Hepatic stellate cell (primary cell): ENCODE measurements at regions not wholly inside any gene's neighbourhood (a gene's known extent, or its start where the extent isn't known, plus 50 kb on each side); places are given as distances from the start of the nearest gene placed in this dataset.

Source experiments
- DNase-seq: peaks from one replicate; pipeline ENCODE4 v3.0.0; 2011; ENCODE audit warnings: low spot score

DNA sequence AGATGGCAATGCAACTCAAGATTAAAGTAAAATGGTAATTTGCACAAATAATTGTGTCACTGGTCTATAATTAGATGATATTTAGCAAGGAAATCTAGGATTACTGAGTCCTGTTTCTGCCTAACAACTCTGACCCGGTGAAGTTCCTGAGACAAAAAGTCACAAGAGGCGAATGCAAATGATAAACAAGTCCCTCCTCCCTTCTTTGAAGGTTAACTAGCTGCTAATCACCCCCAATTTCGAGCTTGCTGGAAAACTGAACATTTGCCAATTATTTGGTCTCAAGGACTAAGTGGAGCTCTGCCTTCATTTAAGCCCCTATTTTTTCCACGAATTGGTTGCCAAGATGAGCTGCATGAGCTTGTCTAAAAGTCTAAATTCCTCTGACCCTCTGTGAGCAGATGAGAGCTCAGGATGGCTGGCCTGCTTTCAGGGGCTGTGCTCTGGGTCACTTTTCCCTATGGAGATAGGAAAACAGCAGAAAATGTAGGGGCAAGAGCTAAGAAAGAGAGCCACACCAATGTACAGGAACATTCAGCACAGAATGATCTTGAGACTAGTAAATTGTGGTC, 127.3 kb downstream of the MBL2 start:
- DNase-seq = no peak

DNA sequence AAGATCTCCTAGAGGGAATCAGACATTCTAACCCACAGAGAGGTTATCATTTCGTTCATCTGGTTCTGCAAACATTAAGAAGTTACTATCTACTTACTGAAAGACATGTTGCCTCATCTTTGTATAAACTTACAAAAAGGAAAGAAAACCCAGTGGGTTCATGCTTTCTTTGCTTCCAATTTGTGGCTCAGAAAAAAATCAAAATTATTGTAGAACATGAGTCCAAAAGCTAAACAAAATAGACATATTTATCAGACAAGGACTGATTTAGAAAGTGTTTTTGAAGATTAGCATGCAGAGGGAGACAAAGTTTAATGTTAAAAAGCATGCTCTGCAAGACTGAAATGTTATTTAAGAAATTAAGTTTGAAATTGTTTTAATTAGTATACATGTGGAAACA, 123.1 kb downstream of the MBL2 start:
- DNase-seq = no peak

DNA sequence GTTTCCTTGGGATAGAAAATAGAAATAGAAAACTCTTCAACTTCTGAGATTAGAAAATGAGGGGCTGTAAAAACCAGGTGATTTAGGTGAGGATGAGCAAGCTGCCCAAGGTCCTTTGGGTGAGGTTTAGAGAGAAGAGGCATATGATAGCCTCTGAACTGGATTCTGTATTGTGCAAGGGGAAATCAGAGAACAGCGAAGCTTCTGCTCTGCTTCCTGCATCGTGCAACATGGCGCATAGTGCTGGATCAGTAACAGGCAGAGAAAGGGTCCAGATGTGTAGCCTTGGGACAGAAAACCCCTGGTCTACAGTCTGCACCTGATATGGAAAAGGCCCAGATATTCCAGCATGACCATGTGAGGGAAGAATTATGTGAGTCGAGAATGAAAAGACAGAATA, 121.7 kb downstream of the MBL2 start:
- DNase-seq = no peak

DNA sequence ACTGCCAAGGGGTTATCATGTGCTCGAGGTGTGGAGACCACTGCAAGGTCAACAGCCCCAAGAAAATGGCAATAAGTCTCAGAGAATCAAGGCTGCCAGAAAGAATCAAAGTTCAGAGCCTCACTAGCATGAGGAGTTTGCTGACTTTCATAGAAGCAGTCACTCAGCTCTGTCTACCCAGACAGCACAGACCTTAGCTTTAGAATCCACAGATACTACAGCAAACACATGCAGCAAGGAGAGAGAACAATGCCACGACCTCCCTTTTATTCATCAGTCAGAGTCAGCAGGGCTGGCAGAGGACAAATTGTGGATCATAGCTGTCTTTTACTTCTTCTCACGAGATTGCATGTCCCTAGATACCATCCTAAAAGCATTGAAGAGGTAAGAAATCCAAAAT, 121.3 kb downstream of the MBL2 start:
- no peak for DNase-seq

DNA sequence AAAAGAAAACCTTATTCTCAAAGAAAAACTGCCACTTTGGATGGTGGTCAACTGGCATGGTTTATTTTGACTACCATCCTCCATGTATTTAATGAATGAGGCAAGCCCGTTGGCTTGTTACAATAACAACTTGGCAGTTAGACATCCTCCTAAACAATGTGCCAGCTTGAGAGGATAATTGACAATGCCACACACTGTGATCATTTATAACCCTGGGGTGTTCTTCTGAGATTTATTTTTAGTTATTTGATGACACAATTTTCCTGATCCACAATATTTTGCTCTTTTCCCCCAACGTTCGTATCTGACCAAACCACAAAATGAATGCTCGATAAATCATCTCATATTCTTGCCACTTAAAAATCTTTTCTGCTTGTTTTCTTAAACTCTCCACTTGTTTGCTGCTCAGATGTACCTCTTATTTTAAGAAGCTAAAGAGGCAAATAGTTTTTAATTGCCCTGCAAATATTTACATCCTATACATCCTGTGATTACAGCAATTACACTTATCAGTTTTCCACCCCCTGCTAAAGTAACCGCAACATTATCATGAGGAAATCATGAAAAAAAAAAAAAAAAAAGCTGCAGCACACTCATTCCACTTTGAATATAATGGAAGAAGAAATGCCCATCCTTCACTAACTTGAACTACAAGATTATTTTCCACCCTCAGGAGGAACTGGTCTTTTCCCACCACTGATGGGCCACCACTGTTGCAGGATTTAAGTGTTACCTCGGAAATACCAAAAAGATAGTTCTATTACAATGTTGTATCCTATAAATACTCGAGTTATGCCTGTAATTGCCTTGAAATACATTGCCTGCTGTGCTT, 119.9 kb downstream of the MBL2 start:
- DNase-seq = no peak

DNA sequence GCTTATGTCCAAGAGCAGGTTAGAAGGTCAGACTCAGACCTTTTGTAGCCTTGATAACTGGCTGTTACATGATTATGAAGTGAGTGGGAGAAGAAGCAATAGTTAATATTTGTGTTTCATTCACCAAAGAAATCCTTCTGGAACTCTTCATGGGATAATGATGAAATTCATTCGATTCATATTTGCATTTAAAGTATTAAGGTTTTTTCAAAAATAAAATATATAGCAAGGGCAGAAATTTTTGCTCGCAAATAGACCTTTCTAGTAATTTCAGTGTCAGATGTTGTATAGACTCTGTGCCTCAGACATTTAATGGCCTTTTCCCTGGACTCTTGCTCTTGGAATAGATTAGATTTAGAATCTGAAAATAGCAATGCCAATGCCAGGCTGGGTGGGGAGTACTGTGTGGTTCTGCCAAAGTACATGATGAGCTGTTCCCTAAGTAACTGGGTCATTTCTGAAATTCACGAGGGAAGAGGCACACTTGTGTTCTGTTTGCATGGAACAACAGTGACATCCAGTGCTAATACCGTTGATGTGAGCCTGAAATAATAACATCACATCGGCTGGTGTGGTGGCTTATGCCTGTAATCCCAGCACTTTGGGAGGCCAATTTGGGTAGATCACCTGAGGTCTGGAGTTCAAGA, 119.2 kb downstream of the MBL2 start:
- DNase-seq = no peak

DNA sequence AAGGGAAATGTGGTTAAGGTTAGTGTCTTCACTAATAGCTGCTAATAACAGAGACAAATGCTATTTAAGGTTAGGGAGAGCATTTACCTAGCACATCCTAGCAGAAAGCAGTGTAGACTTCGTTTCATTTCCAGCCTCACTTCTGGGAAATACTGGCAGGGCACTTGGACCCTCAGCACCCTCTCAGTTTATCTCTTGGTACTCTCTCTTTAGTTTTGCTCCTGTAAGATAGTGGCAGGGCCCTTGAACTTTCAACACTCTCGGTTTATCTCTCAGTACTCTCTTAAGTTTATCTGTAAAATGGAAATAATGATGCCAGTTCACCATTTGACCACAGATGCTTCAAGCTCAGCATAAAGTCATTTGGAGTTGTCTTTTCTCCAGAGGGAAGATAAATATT, 118.4 kb downstream of the MBL2 start:
- no peak for DNase-seq

DNA sequence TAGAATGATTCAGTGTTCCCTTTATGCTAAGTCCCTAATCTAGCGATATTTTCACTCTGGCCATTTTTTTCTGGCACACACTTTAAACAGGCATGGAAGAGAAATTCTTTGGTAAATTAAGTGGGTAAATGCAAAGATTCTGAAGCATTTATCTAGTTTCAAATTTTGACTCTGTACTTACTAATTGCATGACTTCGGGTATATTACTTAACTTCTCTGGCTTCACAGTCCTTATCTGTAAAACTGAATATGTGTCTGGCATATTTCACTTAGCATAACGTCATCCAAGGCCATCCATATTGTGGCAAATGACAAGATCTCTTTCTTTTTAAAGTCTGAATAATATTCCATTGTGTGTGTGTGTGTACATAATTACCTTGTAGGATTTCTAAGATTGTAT, 114.5 kb downstream of the MBL2 start:
- DNase-seq = no peak

DNA sequence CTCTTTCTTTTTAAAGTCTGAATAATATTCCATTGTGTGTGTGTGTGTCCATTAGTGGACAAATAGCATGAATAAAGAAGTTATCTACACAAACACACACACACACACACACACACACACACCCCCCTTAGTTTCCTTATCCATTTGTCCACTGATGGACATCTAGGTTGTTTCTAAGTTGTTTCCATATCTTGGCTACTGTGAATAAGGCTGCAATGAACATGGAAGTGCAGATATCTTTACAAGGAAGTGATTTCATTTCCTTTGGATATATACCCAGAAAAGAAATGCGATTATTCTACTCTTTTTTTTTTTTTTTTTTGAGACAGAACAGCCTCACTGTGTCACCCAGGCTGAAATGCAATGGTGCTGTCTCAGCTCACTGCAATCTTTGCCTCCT, 113.5 kb downstream of the MBL2 start:
- no peak for DNase-seq

DNA sequence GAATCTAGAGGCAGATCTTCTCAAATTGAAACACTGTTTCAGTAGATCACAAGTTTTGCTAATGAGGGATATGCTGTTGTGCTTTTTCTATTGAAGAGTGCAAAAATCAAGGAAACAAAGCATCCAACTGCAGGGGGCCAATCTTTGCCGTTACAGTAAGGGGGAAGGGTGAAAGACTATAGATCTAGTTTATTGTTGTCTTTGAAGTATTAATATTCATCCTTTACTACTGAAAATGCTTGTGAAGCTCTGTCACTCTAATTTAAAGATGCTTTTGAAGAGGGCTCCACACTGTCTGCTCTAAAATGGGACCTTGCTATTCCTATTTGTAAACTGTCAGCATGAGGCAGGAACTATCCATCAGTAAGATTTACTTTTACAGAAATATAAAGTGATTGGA, 110.3 kb downstream of the MBL2 start:
- no peak for DNase-seq

DNA sequence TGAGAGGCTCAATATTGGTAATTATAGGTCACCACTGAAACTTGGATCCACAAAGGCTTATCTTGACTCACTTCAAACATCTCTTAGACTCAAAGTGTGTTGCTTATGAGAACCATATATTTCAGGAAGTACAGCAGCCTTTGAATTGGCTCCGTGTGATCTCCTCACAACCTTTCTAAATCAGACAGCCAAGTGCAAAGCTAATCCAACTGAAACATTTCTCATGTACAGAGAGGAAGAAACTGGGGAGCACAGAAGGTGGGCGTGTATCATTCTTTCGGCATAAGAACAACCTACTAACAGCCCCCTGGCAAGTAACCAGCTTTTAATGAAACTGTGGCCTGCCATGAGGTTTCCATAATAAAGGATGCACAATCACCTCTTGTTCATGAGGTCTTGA, 109.4 kb downstream of the MBL2 start:
- DNase-seq = no peak

DNA sequence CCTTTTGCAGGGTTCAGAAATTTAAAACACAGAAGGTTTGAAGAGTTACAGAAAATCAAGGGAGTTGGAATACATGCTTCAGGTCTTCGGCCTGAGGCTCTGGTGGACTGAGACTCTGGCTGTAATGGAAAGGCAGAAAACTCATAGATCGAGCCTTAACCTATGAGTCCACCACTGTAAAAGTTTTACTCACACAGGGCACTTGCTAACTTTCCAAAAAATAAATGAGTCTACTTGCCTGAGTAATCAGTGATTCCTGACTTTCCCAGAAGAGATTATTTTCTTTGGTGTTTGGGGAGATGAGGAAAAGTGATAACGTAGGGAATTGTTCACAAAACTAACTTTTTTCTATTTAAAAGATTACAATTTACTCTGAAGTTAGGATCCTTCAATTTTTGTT, 108.0 kb downstream of the MBL2 start:
- no peak for DNase-seq

DNA sequence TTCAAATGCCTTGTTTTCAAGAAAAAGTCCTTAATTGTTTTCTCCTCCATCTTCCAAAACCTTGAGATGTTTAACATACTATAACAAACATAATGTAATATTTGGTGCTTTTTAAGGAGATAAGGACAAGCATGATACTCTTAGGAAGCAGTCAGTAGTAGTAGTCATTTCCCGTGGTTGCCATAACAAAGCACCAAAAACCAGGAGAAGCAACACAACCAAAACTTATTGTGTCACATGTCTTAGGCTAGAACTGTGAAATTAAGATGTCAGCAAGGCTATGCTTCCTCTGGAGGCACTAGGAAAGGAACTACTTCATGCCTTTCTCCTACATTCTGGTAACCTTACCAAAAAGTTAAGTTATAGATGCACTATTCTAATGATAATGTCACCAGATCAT, 106.8 kb downstream of the MBL2 start:
- DNase-seq = no peak

DNA sequence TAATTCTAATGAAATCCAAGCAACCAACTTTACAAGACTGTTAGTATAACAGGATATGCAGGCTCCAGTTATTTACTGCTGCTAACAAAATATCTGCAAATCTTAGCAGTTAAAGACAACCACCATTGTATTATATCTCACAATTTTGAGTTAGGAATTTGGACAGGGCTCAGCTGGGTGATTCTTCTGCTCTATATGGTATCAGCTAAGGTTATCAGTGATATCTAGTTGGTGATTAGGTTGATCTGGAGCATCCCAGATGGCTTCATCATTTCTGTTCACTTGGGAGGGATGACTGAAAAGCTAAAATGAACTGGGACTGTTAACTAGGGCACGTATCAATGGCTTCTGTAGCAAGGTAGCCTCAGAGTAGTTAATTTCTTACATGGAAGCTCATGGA, 105.7 kb downstream of the MBL2 start:
- DNase-seq = no peak

DNA sequence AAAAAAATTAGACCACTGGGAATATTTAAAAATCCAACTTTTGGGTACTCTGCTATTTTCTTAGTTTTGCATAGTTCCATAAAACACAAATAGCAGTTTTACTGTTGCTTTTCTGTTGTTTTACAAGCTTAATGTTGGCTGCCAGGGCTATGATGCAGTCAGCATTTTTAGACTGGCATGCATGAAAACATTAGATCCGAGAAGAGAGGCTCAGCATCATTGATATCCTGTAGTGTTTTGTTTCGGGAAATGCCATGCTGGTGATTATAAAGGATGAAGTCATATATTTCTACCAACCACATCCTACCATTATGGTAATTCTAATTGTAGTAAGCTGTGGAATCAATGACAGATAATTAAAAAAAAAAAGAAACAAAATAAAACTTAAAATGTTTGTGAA, 104.6 kb downstream of the MBL2 start:
- DNase-seq = no peak

DNA sequence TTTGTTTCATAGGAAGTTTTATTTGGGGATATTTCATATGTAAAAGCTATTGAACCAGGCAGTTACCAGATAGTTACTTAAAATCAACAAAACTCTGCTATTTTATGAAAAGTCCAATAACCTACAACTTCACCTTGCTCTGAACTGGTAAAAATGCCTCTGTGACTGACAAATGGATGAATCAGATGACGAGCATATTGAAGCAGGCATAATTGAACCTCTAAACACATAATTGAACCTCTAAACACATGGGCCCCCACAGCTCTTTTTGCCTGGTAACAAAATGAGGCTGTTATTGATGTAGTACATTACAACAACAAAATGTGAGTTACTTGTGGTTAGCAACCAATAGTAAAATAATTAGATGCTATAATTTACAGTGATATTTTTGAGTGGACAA, 99.7 kb downstream of the MBL2 start:
- no peak for DNase-seq

DNA sequence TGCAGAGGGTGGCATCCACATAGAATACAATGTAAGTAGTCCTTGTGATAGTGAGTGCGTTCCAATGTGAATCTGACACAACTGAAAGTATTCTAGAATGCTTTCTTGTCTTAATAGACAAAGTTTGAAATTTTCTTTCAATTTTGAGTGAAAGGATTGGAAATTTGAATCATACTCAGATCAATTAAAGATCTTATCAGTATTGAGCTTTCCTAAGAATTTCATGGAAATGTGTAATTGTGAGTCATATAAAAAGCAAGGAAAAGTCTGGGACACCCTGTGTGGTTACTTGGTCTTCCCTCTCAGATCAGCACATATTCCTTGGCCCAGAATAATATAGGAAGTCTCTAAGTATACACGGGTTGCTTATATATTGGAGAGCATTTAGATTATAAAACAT, 99.1 kb downstream of the MBL2 start:
- no peak for DNase-seq

DNA sequence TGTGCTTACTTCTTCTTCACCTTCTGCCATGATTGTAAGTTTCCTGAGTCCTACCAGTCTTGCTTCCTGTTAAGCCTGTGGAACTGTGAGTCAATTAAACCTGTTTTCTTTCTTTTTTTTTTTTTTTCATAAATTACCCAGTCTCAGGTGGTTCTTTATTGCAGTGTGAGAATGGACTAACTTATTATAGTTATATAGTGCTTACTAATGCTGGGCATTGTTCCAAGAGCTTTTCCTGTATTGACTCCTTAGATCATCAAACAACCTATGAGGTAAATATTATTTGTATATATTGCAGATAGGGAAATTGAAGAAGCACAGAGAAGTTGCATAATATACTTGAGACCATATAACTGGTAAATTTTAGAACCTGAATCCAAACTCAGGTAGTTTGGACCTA, 98.1 kb downstream of the MBL2 start:
- no peak for DNase-seq

DNA sequence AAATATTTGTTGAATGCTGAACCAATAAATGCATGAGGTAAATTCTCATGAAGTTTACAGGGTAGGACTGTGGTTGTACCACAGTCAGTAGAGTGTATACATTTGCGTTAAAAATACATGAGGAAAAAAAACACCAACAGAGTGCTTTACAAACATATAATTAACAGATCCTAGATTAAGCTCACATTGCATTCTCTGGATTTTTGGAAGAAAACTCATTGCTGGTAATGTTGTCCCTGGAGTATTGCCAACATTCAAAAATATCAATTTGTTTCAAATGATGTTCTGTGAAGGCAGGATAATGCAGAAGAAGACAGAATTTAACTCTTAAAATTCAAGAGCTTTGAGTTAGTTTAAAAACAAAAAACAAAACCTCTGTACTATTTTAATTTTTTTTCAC, 95.5 kb downstream of the MBL2 start:
- DNase-seq = no peak

DNA sequence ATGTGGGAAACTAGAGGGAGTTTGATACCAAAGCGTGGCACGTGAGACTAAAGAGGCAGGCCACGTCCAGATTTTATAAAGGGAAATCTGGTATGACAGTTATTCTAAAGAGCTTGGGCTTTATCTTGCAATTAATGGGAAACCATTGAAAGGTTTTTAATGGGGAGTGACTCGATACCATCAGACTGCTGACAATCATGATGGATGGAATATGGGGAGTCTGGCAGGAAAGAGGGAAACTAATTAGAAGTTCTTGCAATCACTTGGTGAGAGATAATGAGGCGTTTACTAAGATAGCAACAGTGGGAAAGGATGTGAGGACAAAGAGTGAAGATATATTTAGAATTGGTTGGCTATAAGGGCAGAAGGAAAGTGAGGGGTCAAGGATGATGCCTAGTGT, 94.0 kb downstream of the MBL2 start:
- no peak for DNase-seq

DNA sequence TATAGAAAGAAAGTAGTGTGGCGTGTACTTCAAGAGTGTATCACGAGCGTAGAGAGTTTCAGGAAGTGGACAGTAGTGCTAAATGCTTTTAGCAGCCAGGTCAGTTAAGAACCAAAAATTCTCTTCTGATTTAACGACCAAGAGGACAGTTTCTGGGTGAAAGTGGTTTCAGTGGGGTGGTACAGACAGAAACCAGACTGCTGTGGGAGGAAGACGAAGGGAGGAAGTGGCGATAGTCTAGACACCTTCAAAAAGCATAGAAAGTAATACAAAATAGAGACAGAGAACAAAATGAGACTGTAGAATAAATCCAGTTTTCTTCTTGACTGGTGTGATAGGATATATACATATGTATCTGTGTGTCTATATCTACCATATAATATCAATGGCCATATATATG, 93.5 kb downstream of the MBL2 start:
- DNase-seq = no peak

DNA sequence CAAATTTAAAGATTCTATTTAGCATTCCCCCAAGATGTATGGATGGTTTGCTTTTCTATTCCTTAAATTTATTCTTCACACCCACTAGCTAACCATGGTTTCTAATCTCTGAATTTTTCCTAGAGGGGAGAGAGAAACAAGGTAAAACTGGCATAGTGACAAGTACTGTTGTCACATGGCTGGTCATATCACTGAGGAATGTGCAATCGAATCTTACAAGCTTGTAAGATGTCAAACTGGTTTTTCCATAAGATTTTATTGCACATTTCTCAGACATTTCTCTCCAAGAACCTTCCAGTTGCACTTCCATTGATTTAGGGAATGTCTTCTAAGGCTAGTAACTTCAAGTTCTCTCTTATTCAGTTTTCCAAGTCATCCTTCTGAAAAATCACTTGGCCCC, 89.8 kb downstream of the MBL2 start:
- DNase-seq = no peak

DNA sequence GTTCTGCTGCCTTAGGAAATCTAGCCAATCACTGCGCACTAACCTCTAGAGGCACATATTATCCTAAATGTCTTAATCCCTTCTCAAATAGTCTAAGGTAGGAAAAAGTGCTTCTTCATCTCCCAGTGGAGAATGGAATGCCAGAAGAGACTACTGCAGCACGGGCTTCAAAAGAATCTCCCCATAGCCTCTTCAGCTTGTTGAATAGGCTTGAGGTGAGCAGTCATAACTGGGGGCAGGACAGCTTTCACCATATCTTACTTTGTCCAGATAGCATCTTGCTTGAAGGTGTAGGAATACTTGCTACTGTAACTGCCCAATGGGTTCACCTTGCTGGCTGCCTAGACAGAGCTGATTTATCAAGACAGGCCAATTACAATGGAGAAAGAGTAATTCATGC, 88.8 kb downstream of the MBL2 start:
- no peak for DNase-seq

DNA sequence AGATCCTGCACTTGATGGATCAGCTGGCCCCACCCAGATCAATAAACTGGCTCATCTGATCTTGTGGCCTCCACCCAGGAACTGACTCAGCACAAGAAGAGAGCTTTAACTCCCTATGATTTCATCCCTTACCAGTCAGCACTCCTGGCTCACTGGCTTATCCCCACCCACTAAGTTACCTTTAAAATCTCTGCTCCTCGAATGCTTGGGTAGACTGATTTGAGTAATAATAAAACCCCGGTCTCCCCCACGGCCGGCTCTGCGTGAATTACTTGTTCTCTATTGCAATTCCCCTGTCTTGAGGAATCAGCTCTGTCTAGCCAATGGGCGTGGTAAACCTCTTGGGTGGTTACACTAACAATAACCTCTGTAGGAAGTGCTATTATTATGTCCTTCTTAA, 83.7 kb downstream of the MBL2 start:
- DNase-seq = no peak
